ENCODE measurements at regions not wholly inside any gene's neighbourhood (a gene's known extent, or its start where the extent isn't known, plus 50 kb on each side); places are given as distances from the start of the nearest gene placed in this dataset.

GRCh38 chr16:54687043-54687899, 243.4 kb upstream of the IRX5 start:
- no peak for DNase-seq (ENCODE audit: low spot score)
- no peak for ATAC-seq

- ATAC-seq (no peak), DNase-seq (ENCODE audit: low spot score) (no peak)
Observed at GRCh38 chr16:54685682-54686081, 245.0 kb upstream of the IRX5 start.

GRCh38 chr16:54679531-54679930, 251.1 kb upstream of the IRX5 start:
- DNase-seq (ENCODE audit: low spot score) (no peak), ATAC-seq (no peak)

- ATAC-seq (no peak), DNase-seq (ENCODE audit: low spot score) (no peak)
Observed at GRCh38 chr16:54677308-54677950, 253.2 kb upstream of the IRX5 start.

- ATAC-seq (no peak), DNase-seq (ENCODE audit: low spot score) (no peak)
Observed at GRCh38 chr16:54673313-54673712, 257.4 kb upstream of the IRX5 start.

GRCh38 chr16:54672500-54672899, 258.2 kb upstream of the IRX5 start:
- ATAC-seq: peak; percentile 22
- no peak for DNase-seq (ENCODE audit: low spot score)

- ATAC-seq (peak; percentile 94), DNase-seq (ENCODE audit: low spot score) (peak; percentile 64)
Observed at GRCh38 chr16:54657709-54658102, 273.0 kb upstream of the IRX5 start.

- peak; percentile 69 for DNase-seq (ENCODE audit: low spot score)
- ATAC-seq: peak; percentile 81
Observed at GRCh38 chr16:54657058-54657708, 273.5 kb upstream of the IRX5 start.

- DNase-seq (ENCODE audit: low spot score): no peak
- ATAC-seq: peak; percentile 6
Observed at GRCh38 chr16:54655121-54655590, 275.5 kb upstream of the IRX5 start.

- no peak for ATAC-seq
- DNase-seq (ENCODE audit: low spot score): no peak
Observed at GRCh38 chr16:54654429-54654828, 276.2 kb upstream of the IRX5 start.

GRCh38 chr16:54652201-54652770, 278.4 kb upstream of the IRX5 start:
- no peak for ATAC-seq
- DNase-seq (ENCODE audit: low spot score): no peak

GRCh38 chr16:54651440-54652195, 279.0 kb upstream of the IRX5 start:
- DNase-seq (ENCODE audit: low spot score): no peak
- ATAC-seq: peak; percentile 55

GRCh38 chr16:54649876-54650275, 280.8 kb upstream of the IRX5 start:
- no peak for ATAC-seq
- DNase-seq (ENCODE audit: low spot score): no peak

GRCh38 chr16:54648575-54648974, 282.1 kb upstream of the IRX5 start:
- ATAC-seq (no peak), DNase-seq (ENCODE audit: low spot score) (no peak)

GRCh38 chr16:54647725-54648221, 282.9 kb upstream of the IRX5 start:
- ATAC-seq (no peak), DNase-seq (ENCODE audit: low spot score) (no peak)

GRCh38 chr16:54647216-54647615, 283.4 kb upstream of the IRX5 start:
- no peak for ATAC-seq
- no peak for DNase-seq (ENCODE audit: low spot score)

GRCh38 chr16:54645345-54645744, 285.3 kb upstream of the IRX5 start:
- ATAC-seq: no peak

GRCh38 chr16:54636221-54636793, 294.4 kb upstream of the IRX5 start:
- ATAC-seq: no peak
- DNase-seq (ENCODE audit: low spot score): no peak

More at GRCh38 chr16:54645345-54645744, 285.3 kb upstream of the IRX5 start:
- DNase-seq (ENCODE audit: low spot score): no peak

- DNase-seq (ENCODE audit: low spot score): no peak
- ATAC-seq: peak; percentile 62
Observed at GRCh38 chr16:54633943-54634362, 296.7 kb upstream of the IRX5 start.
